ENCODE measurements at regions not wholly inside any gene's neighbourhood (a gene's known extent, or its start where the extent isn't known, plus 50 kb on each side); places are given as distances from the start of the nearest gene placed in this dataset.

GRCh38 chr13:56019606-56020005, 1121.1 kb upstream of the PRR20A start:
- Histone ChIP-seq H3K4me2 (ENCODE audit: extremely low read depth, insufficient read depth, low read length) (no peak overlapping the region), H3K27me3 (ENCODE audit: control insufficient read depth, insufficient read depth, low read length) (no peaks in the 10 kb centered on the region), H4K20me1 (ENCODE audit: control insufficient read depth, extremely low read depth, insufficient read depth, low read length) (no peaks in the 10 kb centered on the region), H3K36me3 (ENCODE audit: control insufficient read depth, insufficient read depth, low read length) (no peaks in the 10 kb centered on the region), H3K4me1 (ENCODE audit: control insufficient read depth, extremely low read depth, insufficient read depth, low read length) (no peaks in the 10 kb centered on the region), H3K79me2 (ENCODE audit: control insufficient read depth, insufficient read depth, low read length) (no peaks in the 10 kb centered on the region), H3K27ac (ENCODE audit: insufficient read depth, low read length) (no peak overlapping the region), H3K9me3 (ENCODE audit: control insufficient read depth, insufficient read depth, low read depth, low read length) (no peaks in the 10 kb centered on the region), H2AFZ (ENCODE audit: low read length) (no peak overlapping the region), H3K9ac (ENCODE audit: insufficient read depth, low read length) (no peak overlapping the region), H3K4me3 (replicated peaks in 1 of 4; ENCODE audit: control extremely low read depth in 1 of 4, insufficient read depth in 1 of 4, low read depth in 3 of 4, low read length in 4 of 4) (no peak overlapping the region)
- DNase-seq (ENCODE audit: low read depth in 2 of 2) = no peak
- no peak for TF ChIP-seq EZH2 (IDR thresholded peaks at IDR 0.05; ENCODE audit: low read length, missing control alignments)
- TF ChIP-seq CTCF (conservative IDR thresholded peaks at IDR 0.05 in 1 of 2, IDR thresholded peaks at IDR 0.05 in 1 of 2; ENCODE audit: low read depth in 1 of 2, low read length in 2 of 2) = no peak

- no peak overlapping the region for H2AFZ ChIP-seq (ENCODE audit: low read length)
- no peaks in the 10 kb centered on the region for H4K20me1 ChIP-seq (ENCODE audit: control insufficient read depth, extremely low read depth, insufficient read depth, low read length)
- DNase-seq (ENCODE audit: low read depth in 2 of 2) = no peak
- no peaks in the 10 kb centered on the region for H3K79me2 ChIP-seq (ENCODE audit: control insufficient read depth, insufficient read depth, low read length)
- H3K4me2 ChIP-seq (ENCODE audit: extremely low read depth, insufficient read depth, low read length) = no peak overlapping the region
- H3K4me1 ChIP-seq (ENCODE audit: control insufficient read depth, extremely low read depth, insufficient read depth, low read length) = no peaks in the 10 kb centered on the region
- H3K4me3 ChIP-seq (replicated peaks in 1 of 4; ENCODE audit: control extremely low read depth in 1 of 4, insufficient read depth in 1 of 4, low read depth in 3 of 4, low read length in 4 of 4) = no peak overlapping the region
- TF ChIP-seq EZH2 (IDR thresholded peaks at IDR 0.05; ENCODE audit: low read length, missing control alignments) (no peak), CTCF (conservative IDR thresholded peaks at IDR 0.05 in 1 of 2, IDR thresholded peaks at IDR 0.05 in 1 of 2; ENCODE audit: low read depth in 1 of 2, low read length in 2 of 2) (no peak)
- no peak overlapping the region for H3K27ac ChIP-seq (ENCODE audit: insufficient read depth, low read length)
- H3K36me3 ChIP-seq (ENCODE audit: control insufficient read depth, insufficient read depth, low read length) = no peaks in the 10 kb centered on the region
- no peak overlapping the region for H3K9ac ChIP-seq (ENCODE audit: insufficient read depth, low read length)
- H3K9me3 ChIP-seq (ENCODE audit: control insufficient read depth, insufficient read depth, low read depth, low read length) = no peaks in the 10 kb centered on the region
- no peaks in the 10 kb centered on the region for H3K27me3 ChIP-seq (ENCODE audit: control insufficient read depth, insufficient read depth, low read length)
Measured at GRCh38 chr13:56020425-56020824, 1120.3 kb upstream of the PRR20A start.

GRCh38 chr13:56039992-56040391, 1100.7 kb upstream of the PRR20A start:
- Histone ChIP-seq H4K20me1 (ENCODE audit: control insufficient read depth, extremely low read depth, insufficient read depth, low read length) (no peaks in the 10 kb centered on the region), H3K36me3 (ENCODE audit: control insufficient read depth, insufficient read depth, low read length) (no peaks in the 10 kb centered on the region), H3K79me2 (ENCODE audit: control insufficient read depth, insufficient read depth, low read length) (no peaks in the 10 kb centered on the region), H3K4me1 (ENCODE audit: control insufficient read depth, extremely low read depth, insufficient read depth, low read length) (no peaks in the 10 kb centered on the region), H3K4me2 (ENCODE audit: extremely low read depth, insufficient read depth, low read length) (no peak overlapping the region), H3K9me3 (ENCODE audit: control insufficient read depth, insufficient read depth, low read depth, low read length) (no peaks in the 10 kb centered on the region), H2AFZ (ENCODE audit: low read length) (no peak overlapping the region), H3K27me3 (ENCODE audit: control insufficient read depth, insufficient read depth, low read length) (no peaks in the 10 kb centered on the region), H3K27ac (ENCODE audit: insufficient read depth, low read length) (no peak overlapping the region), H3K4me3 (replicated peaks in 1 of 4; ENCODE audit: control extremely low read depth in 1 of 4, insufficient read depth in 1 of 4, low read depth in 3 of 4, low read length in 4 of 4) (no peak overlapping the region), H3K9ac (ENCODE audit: insufficient read depth, low read length) (no peak overlapping the region)
- TF ChIP-seq CTCF (conservative IDR thresholded peaks at IDR 0.05 in 1 of 2, IDR thresholded peaks at IDR 0.05 in 1 of 2; ENCODE audit: low read depth in 1 of 2, low read length in 2 of 2) (no peak), EZH2 (IDR thresholded peaks at IDR 0.05; ENCODE audit: low read length, missing control alignments) (no peak)
- DNase-seq (ENCODE audit: low read depth in 2 of 2) = no peak
